ENCODE measurements at regions not wholly inside any gene's neighbourhood (a gene's known extent, or its start where the extent isn't known, plus 50 kb on each side); places are given as distances from the start of the nearest gene placed in this dataset.
A peak's percentile ranks its signal among the peaks of the same experiment; 100 is the strongest.
"Not testable (repeated sequence)": the region's sequence is repeated elsewhere in the genome, so short reads cannot be mapped to it uniquely, and the experiment has no call there.

- DNase-seq (ENCODE audit: low spot score): no peak
These were observed 276.3 kb upstream of the DNAJC19 start for GRCh38 chr3:181265750-181266333.

- DNase-seq (ENCODE audit: low spot score): no peak
These were observed 274.9 kb upstream of the DNAJC19 start for GRCh38 chr3:181264486-181264885.

- no peak for DNase-seq (ENCODE audit: low spot score)
These were observed 264.3 kb upstream of the DNAJC19 start for GRCh38 chr3:181253796-181254195.

- no peak for DNase-seq (ENCODE audit: low spot score)
These were observed 263.1 kb upstream of the DNAJC19 start for GRCh38 chr3:181252631-181253030.

- DNase-seq (ENCODE audit: low spot score): no peak
These were observed 261.2 kb upstream of the DNAJC19 start for GRCh38 chr3:181250714-181251113.

GRCh38 chr3:181239441-181239840, 249.9 kb upstream of the DNAJC19 start:
- no peak for DNase-seq (ENCODE audit: low spot score)

- no peak for DNase-seq (ENCODE audit: low spot score)
These were observed 240.7 kb upstream of the DNAJC19 start for GRCh38 chr3:181230258-181230657.

GRCh38 chr3:181213347-181213746, 223.8 kb upstream of the DNAJC19 start:
- no peak for DNase-seq (ENCODE audit: low spot score)

- no peak for DNase-seq (ENCODE audit: low spot score)
These were observed 222.7 kb upstream of the DNAJC19 start for GRCh38 chr3:181212271-181212670.

GRCh38 chr3:181210275-181210674, 220.7 kb upstream of the DNAJC19 start:
- no peak for DNase-seq (ENCODE audit: low spot score)

- no peak for DNase-seq (ENCODE audit: low spot score)
These were observed 200.0 kb upstream of the DNAJC19 start for GRCh38 chr3:181189556-181189955.

GRCh38 chr3:181183764-181184163, 194.2 kb upstream of the DNAJC19 start:
- DNase-seq (ENCODE audit: low spot score): no peak

GRCh38 chr3:181183057-181183456, 193.5 kb upstream of the DNAJC19 start:
- DNase-seq (ENCODE audit: low spot score): not testable (repeated sequence)

GRCh38 chr3:181178991-181179390, 189.5 kb upstream of the DNAJC19 start:
- DNase-seq (ENCODE audit: low spot score): no peak

GRCh38 chr3:181176601-181177000, 187.1 kb upstream of the DNAJC19 start:
- DNase-seq (ENCODE audit: low spot score): peak; percentile 15

GRCh38 chr3:181174676-181175233, 185.2 kb upstream of the DNAJC19 start:
- no peak for DNase-seq (ENCODE audit: low spot score)

- no peak for DNase-seq (ENCODE audit: low spot score)
These were observed 184.5 kb upstream of the DNAJC19 start for GRCh38 chr3:181174022-181174421.

- DNase-seq (ENCODE audit: low spot score): no peak
These were observed 183.7 kb upstream of the DNAJC19 start for GRCh38 chr3:181173227-181173626.

GRCh38 chr3:181134873-181135272, 145.3 kb upstream of the DNAJC19 start:
- DNase-seq (ENCODE audit: low spot score): no peak

- no peak for DNase-seq (ENCODE audit: low spot score)
These were observed 144.3 kb upstream of the DNAJC19 start for GRCh38 chr3:181133832-181134231.

- DNase-seq (ENCODE audit: low spot score): no peak
These were observed 116.1 kb upstream of the DNAJC19 start for GRCh38 chr3:181105646-181106045.

- no peak for DNase-seq (ENCODE audit: low spot score)
These were observed 114.1 kb upstream of the DNAJC19 start for GRCh38 chr3:181103605-181104004.

- no peak for DNase-seq (ENCODE audit: low spot score)
These were observed 96.5 kb upstream of the DNAJC19 start for GRCh38 chr3:181086011-181086410.

GRCh38 chr3:181081930-181082329, 92.4 kb upstream of the DNAJC19 start:
- DNase-seq (ENCODE audit: low spot score): no peak

Measured in AG08396 (cell line).